ENCODE measurements at regions not wholly inside any gene's neighbourhood (a gene's known extent, or its start where the extent isn't known, plus 50 kb on each side); places are given as distances from the start of the nearest gene placed in this dataset.

DNA sequence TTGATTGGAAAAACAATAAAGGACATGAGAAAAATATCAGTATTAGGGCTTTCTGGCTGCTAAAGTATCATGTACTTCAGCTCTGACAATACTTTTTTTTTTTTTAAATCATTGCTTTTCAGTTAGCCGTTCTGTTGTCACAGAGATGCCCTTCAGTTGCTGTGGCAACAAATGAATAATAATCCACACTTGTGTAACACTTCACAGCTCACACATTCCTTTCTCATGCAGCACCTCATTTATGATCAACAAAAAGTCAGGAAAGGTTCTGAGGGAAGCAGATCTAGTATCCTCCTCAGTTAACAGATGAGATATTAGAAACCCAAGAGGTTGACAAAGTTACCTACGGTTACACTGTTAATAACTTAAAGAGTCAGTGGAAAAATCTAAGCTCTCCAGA lies 444.2 kb upstream of the SLIT2 start:
- TF ChIP-seq POLR2AphosphoS5 (IDR thresholded peaks at IDR 0.05; ENCODE audit: low read depth, low read length) (no peak), REST (IDR thresholded peaks at IDR 0.05; ENCODE audit: insufficient read depth in 1 of 2, low read depth in 2 of 2, low read length in 2 of 2) (no peak), SIN3A (IDR thresholded peaks at IDR 0.05; ENCODE audit: borderline replicate concordance, insufficient read depth, low read length) (no peak), TAF1 (IDR thresholded peaks at IDR 0.05; ENCODE audit: borderline replicate concordance, insufficient read depth, low read length) (no peak), FOXP2 (optimal IDR thresholded peaks at IDR 0.05; ENCODE audit: borderline replicate concordance, extremely low read depth, extremely low read length, insufficient read depth) (no peak)

Measured in PFSK-1 (cell line).